ENCODE measurements at regions not wholly inside any gene's neighbourhood (a gene's known extent, or its start where the extent isn't known, plus 50 kb on each side); places are given as distances from the start of the nearest gene placed in this dataset.
"Not testable (repeated sequence)": the region's sequence is repeated elsewhere in the genome, so short reads cannot be mapped to it uniquely, and the experiment has no call there.

GRCh38 chr1:181186133-181186532 lies 97.6 kb downstream of the IER5 start:
- H2AFZ ChIP-seq (ENCODE audit: low read depth, low read length, poor library complexity, severe bottlenecking); H3K4me2 ChIP-seq (ENCODE audit: low read length); H3K9me3 ChIP-seq (ENCODE audit: control insufficient read depth in 1 of 2, insufficient read depth in 1 of 2, low read depth in 1 of 2, low read length in 2 of 2); H3K9ac ChIP-seq (ENCODE audit: low read length); H3K79me2 ChIP-seq (ENCODE audit: insufficient read depth, low read length); H3K4me1 ChIP-seq (ENCODE audit: control insufficient read depth in 1 of 2, insufficient read depth in 2 of 2, low read length in 2 of 2); H3K9me2 ChIP-seq (ENCODE audit: insufficient read depth); H3K27ac ChIP-seq (ENCODE audit: low read depth, low read length); H3K4me3 ChIP-seq (replicated peaks in 1 of 2; ENCODE audit: low read depth in 1 of 2, low read length in 2 of 2); ATAC-seq; RAD21 ChIA-PET (ENCODE audit: low non-redundant PET in 1 of 2, low total read pairs in 2 of 2, uncharacterized antibody in 2 of 2, unreplicated experiment in 2 of 2); POLR2A ChIA-PET; H4K20me1 ChIP-seq (ENCODE audit: insufficient read depth); DNase-seq (ENCODE audit: low read depth, low spot score); BruUV-seq (replicated peaks); H3K36me3 ChIP-seq (ENCODE audit: control insufficient read depth in 1 of 2, insufficient read depth in 2 of 2, low read length in 2 of 2): not testable (repeated sequence)
- intact Hi-C loops (cut with micrococcal nuclease), result loop anchor here (5.0 kb wide), 1 partner anchor 751 kb away; no protein-coding TSS in a partner anchor
- CTCF ChIA-PET, result interaction anchor here (4.0 kb wide), 1 partner anchor 239 kb away, joined by 23 read pairs; no protein-coding TSS in a partner anchor
- H3K27me3 ChIP-seq (ENCODE audit: insufficient read depth, low read length), result peaks cover 19% of the 10 kb centered on the region; the same call in 1 of the 2 replicates

GRCh38 chr1:181187337-181188126 lies 99.0 kb downstream of the IER5 start:
- Histone ChIP-seq H3K9me2 (ENCODE audit: insufficient read depth) (no peaks in the 10 kb centered on the region), H3K4me1 (ENCODE audit: control insufficient read depth in 1 of 2, insufficient read depth in 2 of 2, low read length in 2 of 2) (peaks cover 0 to 5% of the 10 kb centered on the region in 2 experiments; a peak in 1 of 4 replicates), H3K4me2 (ENCODE audit: low read length) (no peak overlapping the region), H3K9ac (ENCODE audit: low read length) (no peak overlapping the region), H3K79me2 (ENCODE audit: insufficient read depth, low read length) (no peaks in the 10 kb centered on the region), H3K9me3 (ENCODE audit: control insufficient read depth in 1 of 2, insufficient read depth in 1 of 2, low read depth in 1 of 2, low read length in 2 of 2) (no peaks in the 10 kb centered on the region), H3K27ac (ENCODE audit: low read depth, low read length) (no peak overlapping the region), H3K4me3 (replicated peaks in 1 of 2; ENCODE audit: low read depth in 1 of 2, low read length in 2 of 2) (no peak overlapping the region), H2AFZ (ENCODE audit: low read depth, low read length, poor library complexity, severe bottlenecking) (no peak overlapping the region), H3K27me3 (ENCODE audit: insufficient read depth, low read length) (peaks cover 19% of the 10 kb centered on the region; the same call in 1 of the 2 replicates), H3K36me3 (ENCODE audit: control insufficient read depth in 1 of 2, insufficient read depth in 2 of 2, low read length in 2 of 2) (no peaks in the 10 kb centered on the region), H4K20me1 (ENCODE audit: insufficient read depth) (no peaks in the 10 kb centered on the region)
- DNase-seq (ENCODE audit: low read depth, low spot score) (no peak), ATAC-seq (no peak)
- ChIA-PET RAD21 (ENCODE audit: low non-redundant PET in 1 of 2, low total read pairs in 2 of 2, uncharacterized antibody in 2 of 2, unreplicated experiment in 2 of 2) (no interaction called here), CTCF (interaction anchor here (0.7 to 4.0 kb wide), 3 partner anchors 232 to 749 kb away, joined by 3 to 23 read pairs (median 3); no protein-coding TSS in a partner anchor), POLR2A (no interaction called here)
- intact Hi-C loops (cut with micrococcal nuclease), result loop anchor here (5.0 kb wide), 1 partner anchor 750 kb away; no protein-coding TSS in a partner anchor
- no TSS peak for BruUV-seq (replicated peaks)
- TF ChIP-seq, protein P1, sequence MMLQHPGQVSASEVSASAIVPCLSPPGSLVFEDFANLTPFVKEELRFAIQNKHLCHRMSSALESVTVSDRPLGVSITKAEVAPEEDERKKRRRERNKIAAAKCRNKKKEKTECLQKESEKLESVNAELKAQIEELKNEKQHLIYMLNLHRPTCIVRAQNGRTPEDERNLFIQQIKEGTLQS (IDR thresholded peaks at IDR 0.05), result no peak
- no peak for TF ChIP-seq ELF1 (IDR thresholded peaks at IDR 0.05; ENCODE audit: borderline replicate concordance, low read depth)
- TF ChIP-seq CEBPB (IDR thresholded peaks at IDR 0.05; ENCODE audit: low read depth), result no peak
- no peak for TF ChIP-seq POLR2A (IDR thresholded peaks at IDR 0.05; ENCODE audit: borderline replicate concordance, extremely low read depth, insufficient read depth, insufficient read length)
- no peak for TF ChIP-seq EGR1 (IDR thresholded peaks at IDR 0.05; ENCODE audit: low read depth)
- TF ChIP-seq ZFX (IDR thresholded peaks at IDR 0.05), result no peak
- no peak for TF ChIP-seq POLR2AphosphoS5 (IDR thresholded peaks at IDR 0.05; ENCODE audit: low read depth, low read length)
- TF ChIP-seq, protein P2, sequence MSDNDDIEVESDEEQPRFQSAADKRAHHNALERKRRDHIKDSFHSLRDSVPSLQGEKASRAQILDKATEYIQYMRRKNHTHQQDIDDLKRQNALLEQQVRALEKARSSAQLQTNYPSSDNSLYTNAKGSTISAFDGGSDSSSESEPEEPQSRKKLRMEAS (IDR thresholded peaks at IDR 0.05), result no peak
- TF ChIP-seq RAD21 (IDR thresholded peaks at IDR 0.05; ENCODE audit: low read depth), result no peak
- no peak for TF ChIP-seq SIN3A (IDR thresholded peaks at IDR 0.05; ENCODE audit: low read depth)
- no peak for TF ChIP-seq YY1 (IDR thresholded peaks at IDR 0.05; ENCODE audit: extremely low read depth, insufficient replicate concordance, low read depth, low read length)
- no peak for TF ChIP-seq EZH2 (IDR thresholded peaks at IDR 0.05)
- no peak for TF ChIP-seq JUND (IDR thresholded peaks at IDR 0.05)
- TF ChIP-seq ZNF274 (IDR thresholded peaks at IDR 0.05; ENCODE audit: low read depth, low read length), result no peak
- no peak for TF ChIP-seq SP1 (IDR thresholded peaks at IDR 0.05; ENCODE audit: low read depth)
- TF ChIP-seq FOSL1 (IDR thresholded peaks at IDR 0.05; ENCODE audit: low read depth), result no peak
- TF ChIP-seq, protein P3, sequence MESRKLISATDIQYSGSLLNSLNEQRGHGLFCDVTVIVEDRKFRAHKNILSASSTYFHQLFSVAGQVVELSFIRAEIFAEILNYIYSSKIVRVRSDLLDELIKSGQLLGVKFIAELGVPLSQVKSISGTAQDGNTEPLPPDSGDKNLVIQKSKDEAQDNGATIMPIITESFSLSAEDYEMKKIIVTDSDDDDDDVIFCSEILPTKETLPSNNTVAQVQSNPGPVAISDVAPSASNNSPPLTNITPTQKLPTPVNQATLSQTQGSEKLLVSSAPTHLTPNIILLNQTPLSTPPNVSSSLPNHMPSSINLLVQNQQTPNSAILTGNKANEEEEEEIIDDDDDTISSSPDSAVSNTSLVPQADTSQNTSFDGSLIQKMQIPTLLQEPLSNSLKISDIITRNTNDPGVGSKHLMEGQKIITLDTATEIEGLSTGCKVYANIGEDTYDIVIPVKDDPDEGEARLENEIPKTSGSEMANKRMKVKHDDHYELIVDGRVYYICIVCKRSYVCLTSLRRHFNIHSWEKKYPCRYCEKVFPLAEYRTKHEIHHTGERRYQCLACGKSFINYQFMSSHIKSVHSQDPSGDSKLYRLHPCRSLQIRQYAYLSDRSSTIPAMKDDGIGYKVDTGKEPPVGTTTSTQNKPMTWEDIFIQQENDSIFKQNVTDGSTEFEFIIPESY (IDR thresholded peaks at IDR 0.05; ENCODE audit: extremely low read depth, insufficient replicate concordance, low read length), result no peak
- no peak for TF ChIP-seq EZH2phosphoT487 (IDR thresholded peaks at IDR 0.05; ENCODE audit: borderline replicate concordance)
- TF ChIP-seq CBX3 (IDR thresholded peaks at IDR 0.05; ENCODE audit: low read depth), result no peak
- TF ChIP-seq TCF7L2 (IDR thresholded peaks at IDR 0.05; ENCODE audit: borderline replicate concordance, extremely low read depth, insufficient read depth, insufficient read length), result no peak
